K562 (cell line): ENCODE measurements at regions not wholly inside any gene's neighbourhood (a gene's known extent, or its start where the extent isn't known, plus 50 kb on each side); places are given as distances from the start of the nearest gene placed in this dataset.

Experiments
- ATAC-seq: fragments of 200-7000 bp; cut with Tn5 transposase; 3 replicates; pipeline ENCODE4 v1.9.1; 2020; ENCODE audit warnings: moderate library complexity
- BruUV-seq: library from RNA; stranded (reverse); fragments of 400-500 nt; replicated peaks from 2 replicates; lab custom pipeline; 2021; lab: Mats Ljungman, UMichigan
- CTCF ChIA-PET: fragments of 300-600 bp; formaldehyde crosslinking; extraction: SDS; loops from one replicate; lab custom pipeline; 2021; ENCODE audit warnings: low intra/inter-chr PET ratio; lab: Yijun Ruan, JAX
- POLR2A ChIA-PET: fragments of 300-600, 350-650 bp; sonication (Branson Sonifier 250); formaldehyde crosslinking; extraction: SDS; loops from one replicate; lab custom pipeline; 2021; ENCODE audit warnings: antibody characterized with exemption, inconsistent platforms; lab: Yijun Ruan, JAX
- DNase-seq, 4 experiments: peaks; one replicate each; pipeline versions ENCODE4 v3.0.0 to v3.0.0-alpha.2; 2011 to 2018; ENCODE audit warnings: low spot score in 3 of 4, mixed read lengths in 3 of 4; ENCODE audit errors: extremely low read depth in 1 of 4
- FAIRE-seq: peaks from 2 replicates; lab custom pipeline; 2011; peaks lifted over from hg19 to GRCh38; lab: Jason Lieb, UNC
- H2AFZ ChIP-seq: 2 replicates; pipeline ENCODE4 v1.6.0; 2011; ENCODE audit warnings: low read depth, low read length, control low read depth, inconsistent platforms
- H3K27ac ChIP-seq: fragments of 200-600 bp; 3 replicates; pipeline ENCODE4 v1.8.0; 2011; ENCODE audit warnings: low read depth, mild to moderate bottlenecking, control low read depth, inconsistent platforms, low read length, moderate library complexity, mixed read lengths; ENCODE audit errors: extremely low read depth
- H3K27me3 ChIP-seq, 2 experiments: fragments of 300-600 bp in 1 of 2; 2 replicates in 1 of 2; 3 replicates in 1 of 2; pipeline versions ENCODE4 v1.6.0 to v1.8.0; 2011; ENCODE audit warnings: inconsistent platforms in 2 of 2, low read length in 2 of 2, mild to moderate bottlenecking in 1 of 2, mixed read lengths in 1 of 2, moderate library complexity in 1 of 2; ENCODE audit not compliant: control insufficient read depth in 2 of 2, insufficient read depth in 2 of 2
- H3K36me3 ChIP-seq: fragments of 300-600 bp; 3 replicates; pipeline ENCODE4 v1.8.0; 2011; ENCODE audit warnings: mild to moderate bottlenecking, low read length, inconsistent platforms; ENCODE audit not compliant: control insufficient read depth, insufficient read depth
- H3K4me1 ChIP-seq, 2 experiments: fragments of 200-600 bp in 1 of 2; replicated peaks in 1 of 2; 2 replicates in 1 of 2; 3 replicates in 1 of 2; pipeline versions ENCODE4 v1.5.1 to v1.8.0; 2011; ENCODE audit warnings: inconsistent platforms in 2 of 2, low read length in 2 of 2, mild to moderate bottlenecking in 1 of 2, mixed read lengths in 1 of 2, moderate library complexity in 1 of 2; ENCODE audit not compliant: control insufficient read depth in 2 of 2, insufficient read depth in 2 of 2
- H3K4me2 ChIP-seq: 2 replicates; pipeline ENCODE4 v1.6.1; 2011; ENCODE audit warnings: low read length, control low read depth, inconsistent platforms, mixed read lengths; ENCODE audit not compliant: insufficient read depth
- H3K4me3 ChIP-seq: fragments of 200-600 bp; sonication (generic), shearing (Covaris generic); 2 replicates; pipeline ENCODE4 v1.5.1; 2016; ENCODE audit warnings: control low read depth, inconsistent platforms
- H3K79me2 ChIP-seq: fragments of 200-600 bp; 3 replicates; pipeline ENCODE4 v1.8.0; 2011; ENCODE audit warnings: low read length, inconsistent platforms; ENCODE audit not compliant: control insufficient read depth, insufficient read depth
- H3K9ac ChIP-seq, 2 experiments: 2 replicates each; pipeline versions ENCODE4 v1.6.0 to v1.6.1; 2011; ENCODE audit warnings: low read depth in 2 of 2, low read length in 2 of 2, control low read depth in 1 of 2, inconsistent platforms in 1 of 2, mild to moderate bottlenecking in 1 of 2, mixed read lengths in 1 of 2; ENCODE audit not compliant: insufficient read depth in 1 of 2
- H3K9me1 ChIP-seq: one replicate; pipeline ENCODE4 v1.6.0; 2011; ENCODE audit warnings: inconsistent platforms, mild to moderate bottlenecking, low read length, moderate library complexity; ENCODE audit not compliant: control insufficient read depth, insufficient read depth
- H3K9me3 ChIP-seq: replicated peaks from 2 replicates; pipeline ENCODE4 v1.5.1; 2011; ENCODE audit warnings: low read depth, low read length, inconsistent platforms; ENCODE audit not compliant: control insufficient read depth, insufficient read depth
- H4K20me1 ChIP-seq: replicated peaks from 2 replicates; pipeline ENCODE4 v1.6.1; 2011; ENCODE audit warnings: low read length, inconsistent platforms, mixed read lengths; ENCODE audit not compliant: control insufficient read depth, insufficient read depth
- ATF1 ChIP-seq, 2 experiments: fragments of 450-650 bp in 1 of 2; IDR thresholded peaks; 2 replicates each; pipeline ENCODE4 v1.6.1; 2016; ENCODE audit warnings: missing compliant biosample characterization in 1 of 2, missing genetic modification characterization in 1 of 2
- CC2D1A ChIP-seq: fragments of 450-650 bp; IDR thresholded peaks from 2 replicates; pipeline ENCODE4 v1.6.1; 2017; ENCODE audit warnings: mild to moderate bottlenecking
- HNRNPH1 ChIP-seq: fragments of 200-400 bp; formaldehyde crosslinking; optimal IDR thresholded peaks from 2 replicates; pipeline ENCODE3; 2017; ENCODE audit warnings: low read depth, mild to moderate bottlenecking, low read length, moderate library complexity
- IRF2 ChIP-seq: sonication (generic); formaldehyde crosslinking; IDR thresholded peaks from 2 replicates; pipeline ENCODE4 v1.8.1; 2022; ENCODE audit warnings: mild to moderate bottlenecking, missing genetic modification reagents
- MAZ ChIP-seq, 2 experiments: fragments of 450-650 bp in 1 of 2; sonication (generic) in 1 of 2; formaldehyde crosslinking; IDR thresholded peaks in 1 of 2; conservative IDR thresholded peaks in 1 of 2; 2 replicates each; pipeline versions ENCODE4 v1.4.0 to v1.5.0; 2020; ENCODE audit warnings: mild to moderate bottlenecking in 1 of 2, missing genetic modification reagents in 1 of 2
- NEUROD1 ChIP-seq: fragments of 150-350 bp; IDR thresholded peaks from 2 replicates; pipeline ENCODE4 v1.6.1; 2014; ENCODE audit warnings: borderline replicate concordance, low read length, low read depth; ENCODE audit not compliant: partially characterized antibody
- NR2F6 ChIP-seq: fragments of 450-650 bp; formaldehyde crosslinking; IDR thresholded peaks from 2 replicates; pipeline ENCODE4 v1.4.0; 2020; ENCODE audit warnings: mild to moderate bottlenecking
- SMARCC2 ChIP-seq: fragments of 450-650 bp; IDR thresholded peaks from 2 replicates; pipeline ENCODE4 v1.6.1; 2017; ENCODE audit warnings: antibody characterized with exemption, moderate library complexity, mild to moderate bottlenecking, low read depth
- STAT5B ChIP-seq: fragments of 250-450 bp; sonication (Bioruptor Pico); IDR thresholded peaks from 2 replicates; pipeline ENCODE4 v1.8.0; 2021; ENCODE audit warnings: mild to moderate bottlenecking, inconsistent platforms
- TRIM28 ChIP-seq: fragments of 450-650 bp; IDR thresholded peaks from 2 replicates; pipeline ENCODE4 v1.6.1; 2017
- XRCC5 ChIP-seq: fragments of 200-400 bp; formaldehyde crosslinking; IDR thresholded peaks from 2 replicates; pipeline ENCODE4 v1.6.1; 2017; ENCODE audit warnings: low read depth, mild to moderate bottlenecking, low read length
- ZNF316 ChIP-seq: fragments of 450-650 bp; IDR thresholded peaks from 2 replicates; pipeline ENCODE4 v1.6.1; 2016
- ZNF77 ChIP-seq: fragments of 250-450 bp; sonication (Bioruptor Pico); IDR thresholded peaks from 2 replicates; pipeline ENCODE4 v1.5.0; 2020
- WGBS: fragments of 100-300 bp; shearing (Covaris generic); methylation state at CpG from one replicate; pipeline ENCODE4 v1.1.6; 2016; ENCODE audit warnings: low coverage, mixed read lengths; ENCODE audit not compliant: insufficient coverage; ENCODE audit errors: missing lambda C conversion rate; 5-methylcytosine and 5-hydroxymethylcytosine counted together
- in situ Hi-C: fragments of 300-500 bp; cut with MboI; formaldehyde crosslinking; loops from 4 replicates; pipeline ENCODE4 v1.15.0; 2018; ENCODE audit warnings: inconsistent platforms, mixed read lengths
- intact Hi-C: fragments of 100-400 bp; cut with micrococcal nuclease; formaldehyde crosslinking; loops from 2 replicates; pipeline ENCODE4 v1.14.2; 2022
- TF ChIP-seq, protein P1 (sequence below): sonication (generic); formaldehyde crosslinking; IDR thresholded peaks from 2 replicates; pipeline ENCODE4 v1.8.0; 2022; ENCODE audit warnings: mild to moderate bottlenecking, missing genetic modification reagents
- TF ChIP-seq, protein P2 (sequence below): sonication (generic); formaldehyde crosslinking; IDR thresholded peaks from 2 replicates; pipeline ENCODE4 v1.8.0; 2022; ENCODE audit warnings: missing genetic modification reagents, mild to moderate bottlenecking, moderate library complexity, borderline replicate concordance
- TF ChIP-seq, protein P3 (sequence below): fragments of 250-450 bp; sonication (Bioruptor Pico); IDR thresholded peaks from 2 replicates; pipeline ENCODE4 v1.8.0; 2022; ENCODE audit warnings: moderate library complexity, mild to moderate bottlenecking, inconsistent platforms
- TF ChIP-seq, protein P4 (sequence below), 3 experiments: IDR thresholded peaks in 2 of 3; conservative IDR thresholded peaks in 1 of 3; 2 replicates each; pipeline ENCODE4 v1.5.1; 2011 to 2012; ENCODE audit warnings: low read length in 3 of 3, mild to moderate bottlenecking in 3 of 3, control low read depth in 2 of 3, improper control_type of control experiment in 1 of 3, inconsistent platforms in 1 of 3, low read depth in 1 of 3, mixed read lengths in 1 of 3, moderate library complexity in 1 of 3; ENCODE audit not compliant: insufficient read depth in 2 of 3

DNA sequence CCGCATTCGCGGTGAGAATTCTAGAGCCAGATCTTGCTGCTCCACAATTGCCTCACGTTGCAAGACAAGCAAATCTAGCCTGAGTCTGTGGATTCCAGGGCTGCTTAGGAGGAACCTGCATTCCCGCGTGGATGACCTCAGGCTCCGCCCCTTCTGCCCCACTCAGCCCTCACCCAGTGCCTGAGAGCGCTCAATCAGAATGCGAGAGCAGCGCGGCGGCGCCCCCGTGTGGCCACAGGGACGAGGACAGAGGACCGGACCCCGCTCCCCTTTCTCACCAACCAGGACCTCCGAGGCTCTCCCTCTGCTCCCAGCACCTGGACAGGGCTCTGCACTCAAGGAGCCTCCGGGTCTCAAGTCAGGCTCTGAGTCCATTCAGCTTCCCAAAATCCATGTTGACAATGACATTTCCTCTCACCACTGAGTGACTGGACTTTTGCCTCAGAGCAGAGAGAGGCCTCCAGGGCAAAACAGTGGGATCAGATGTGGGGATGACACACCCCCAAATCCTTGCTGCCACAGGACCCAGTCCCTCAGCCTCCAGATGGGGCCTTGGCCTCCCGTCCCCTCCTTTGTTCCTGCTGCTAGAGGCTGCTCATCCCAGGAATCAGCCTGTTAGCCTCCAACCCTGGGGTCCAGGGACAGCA is 52.0 kb downstream of the RPP21 start:
- intact Hi-C loops: loop anchor here (1.0 to 5.0 kb wide), 4 partner anchors 40 to 295 kb away; no protein-coding TSS in a partner anchor
- Histone ChIP-seq H3K9me3 (no peaks in the 10 kb centered on the region), H3K27ac (no peak overlapping the region), H3K4me2 (no peak overlapping the region), H3K27me3 (peaks cover 26 to 38% of the 10 kb centered on the region in 2 experiments), H3K79me2 (no peaks in the 10 kb centered on the region), H3K4me1 (peaks cover 0 to 3% of the 10 kb centered on the region in 2 experiments; a peak in 2 of 5 replicates), H3K4me3 (no peak overlapping the region), H3K9me1 (no peaks in the 10 kb centered on the region), H2AFZ (no peak overlapping the region), H3K9ac (no peak overlapping the region), H3K36me3 (no peaks in the 10 kb centered on the region), H4K20me1 (no peaks in the 10 kb centered on the region; the same call in 1 of the 2 replicates)
- peak; percentile 90 to 96 (median 94) for DNase-seq
- CTCF ChIA-PET: interaction anchor here (0.6 to 1.4 kb wide), 7 partner anchors 32 to 294 kb away, joined by 3 to 16 read pairs (median 3); no protein-coding TSS in a partner anchor
- 15% methylated on average over 19 of the region's 20 CpGs for WGBS
- POLR2A ChIA-PET: interaction anchor here (0.7 to 1.3 kb wide), 2 partner anchors 10 to 33 kb away, joined by 3 to 4 read pairs; no protein-coding TSS in a partner anchor
- in situ Hi-C loops: loop anchor here (5.0 kb wide), 1 partner anchor 165 kb away; no protein-coding TSS in a partner anchor
- BruUV-seq: no TSS peak
- ATAC-seq: peak; percentile 100
- peak; percentile 87 for FAIRE-seq
- no peak for TF ChIP-seq ZNF316
- peak; percentile 86 for TF ChIP-seq CC2D1A
- TF ChIP-seq, protein P1, sequence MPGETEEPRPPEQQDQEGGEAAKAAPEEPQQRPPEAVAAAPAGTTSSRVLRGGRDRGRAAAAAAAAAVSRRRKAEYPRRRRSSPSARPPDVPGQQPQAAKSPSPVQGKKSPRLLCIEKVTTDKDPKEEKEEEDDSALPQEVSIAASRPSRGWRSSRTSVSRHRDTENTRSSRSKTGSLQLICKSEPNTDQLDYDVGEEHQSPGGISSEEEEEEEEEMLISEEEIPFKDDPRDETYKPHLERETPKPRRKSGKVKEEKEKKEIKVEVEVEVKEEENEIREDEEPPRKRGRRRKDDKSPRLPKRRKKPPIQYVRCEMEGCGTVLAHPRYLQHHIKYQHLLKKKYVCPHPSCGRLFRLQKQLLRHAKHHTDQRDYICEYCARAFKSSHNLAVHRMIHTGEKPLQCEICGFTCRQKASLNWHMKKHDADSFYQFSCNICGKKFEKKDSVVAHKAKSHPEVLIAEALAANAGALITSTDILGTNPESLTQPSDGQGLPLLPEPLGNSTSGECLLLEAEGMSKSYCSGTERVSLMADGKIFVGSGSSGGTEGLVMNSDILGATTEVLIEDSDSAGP (CRISPR knock-in tag): no peak
- no peak for TF ChIP-seq IRF2 (CRISPR knock-in tag)
- TF ChIP-seq ATF1 (CRISPR knock-in tag; IDR thresholded peaks at IDR 0.05): no peak
- TF ChIP-seq ATF1 (tag; IDR thresholded peaks at IDR 0.05): no peak
- no peak for TF ChIP-seq SMARCC2
- TF ChIP-seq, protein P2, sequence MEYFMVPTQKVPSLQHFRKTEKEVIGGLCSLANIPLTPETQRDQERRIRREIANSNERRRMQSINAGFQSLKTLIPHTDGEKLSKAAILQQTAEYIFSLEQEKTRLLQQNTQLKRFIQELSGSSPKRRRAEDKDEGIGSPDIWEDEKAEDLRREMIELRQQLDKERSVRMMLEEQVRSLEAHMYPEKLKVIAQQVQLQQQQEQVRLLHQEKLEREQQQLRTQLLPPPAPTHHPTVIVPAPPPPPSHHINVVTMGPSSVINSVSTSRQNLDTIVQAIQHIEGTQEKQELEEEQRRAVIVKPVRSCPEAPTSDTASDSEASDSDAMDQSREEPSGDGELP (CRISPR knock-in tag): peak; percentile 49; the same call in 1 of the 2 replicates
- TF ChIP-seq STAT5B (CRISPR knock-in tag): no peak
- peak; percentile 23 for TF ChIP-seq NEUROD1
- TF ChIP-seq, protein P3, sequence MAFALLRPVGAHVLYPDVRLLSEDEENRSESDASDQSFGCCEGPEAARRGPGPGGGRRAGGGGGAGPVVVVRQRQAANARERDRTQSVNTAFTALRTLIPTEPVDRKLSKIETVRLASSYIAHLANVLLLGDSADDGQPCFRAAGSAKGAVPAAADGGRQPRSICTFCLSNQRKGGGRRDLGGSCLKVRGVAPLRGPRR: no peak
- TF ChIP-seq NR2F6 (CRISPR knock-in tag): no peak
- TF ChIP-seq MAZ (CRISPR knock-in tag; conservative IDR thresholded peaks at IDR 0.05 in 1 of 2, IDR thresholded peaks at IDR 0.05 in 1 of 2): peak in 1 of 2 experiments; percentile 70; a peak in 2 of 4 replicates
- no peak for TF ChIP-seq HNRNPH1
- TF ChIP-seq ZNF77 (CRISPR knock-in tag): no peak
- TF ChIP-seq XRCC5: peak; percentile 63; the same call in 1 of the 2 replicates
- TF ChIP-seq, protein P4, sequence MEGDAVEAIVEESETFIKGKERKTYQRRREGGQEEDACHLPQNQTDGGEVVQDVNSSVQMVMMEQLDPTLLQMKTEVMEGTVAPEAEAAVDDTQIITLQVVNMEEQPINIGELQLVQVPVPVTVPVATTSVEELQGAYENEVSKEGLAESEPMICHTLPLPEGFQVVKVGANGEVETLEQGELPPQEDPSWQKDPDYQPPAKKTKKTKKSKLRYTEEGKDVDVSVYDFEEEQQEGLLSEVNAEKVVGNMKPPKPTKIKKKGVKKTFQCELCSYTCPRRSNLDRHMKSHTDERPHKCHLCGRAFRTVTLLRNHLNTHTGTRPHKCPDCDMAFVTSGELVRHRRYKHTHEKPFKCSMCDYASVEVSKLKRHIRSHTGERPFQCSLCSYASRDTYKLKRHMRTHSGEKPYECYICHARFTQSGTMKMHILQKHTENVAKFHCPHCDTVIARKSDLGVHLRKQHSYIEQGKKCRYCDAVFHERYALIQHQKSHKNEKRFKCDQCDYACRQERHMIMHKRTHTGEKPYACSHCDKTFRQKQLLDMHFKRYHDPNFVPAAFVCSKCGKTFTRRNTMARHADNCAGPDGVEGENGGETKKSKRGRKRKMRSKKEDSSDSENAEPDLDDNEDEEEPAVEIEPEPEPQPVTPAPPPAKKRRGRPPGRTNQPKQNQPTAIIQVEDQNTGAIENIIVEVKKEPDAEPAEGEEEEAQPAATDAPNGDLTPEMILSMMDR (IDR thresholded peaks at IDR 0.05 in 2 of 3, conservative IDR thresholded peaks at IDR 0.05 in 1 of 3; ENCODE audit: insufficient read depth in 2 of 3, low read depth in 1 of 3, low read length in 3 of 3): peak; percentile 96 to 98 (median 96)
- no peak for TF ChIP-seq TRIM28
